ENCODE measurements at regions not wholly inside any gene's neighbourhood (a gene's known extent, or its start where the extent isn't known, plus 50 kb on each side); places are given as distances from the start of the nearest gene placed in this dataset.

GRCh38 chr1:108080448-108080847 lies 115.5 kb upstream of the VAV3 start:
- no peaks in the 10 kb centered on the region for H4K20me1 ChIP-seq (ENCODE audit: insufficient read depth)
- H3K9ac ChIP-seq (ENCODE audit: low read length) = no peak overlapping the region
- no TSS peak for BruUV-seq (replicated peaks)
- TF ChIP-seq, protein P1, sequence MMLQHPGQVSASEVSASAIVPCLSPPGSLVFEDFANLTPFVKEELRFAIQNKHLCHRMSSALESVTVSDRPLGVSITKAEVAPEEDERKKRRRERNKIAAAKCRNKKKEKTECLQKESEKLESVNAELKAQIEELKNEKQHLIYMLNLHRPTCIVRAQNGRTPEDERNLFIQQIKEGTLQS (IDR thresholded peaks at IDR 0.05) = no peak
- no peak for TF ChIP-seq EGR1 (IDR thresholded peaks at IDR 0.05; ENCODE audit: low read depth)
- H2AFZ ChIP-seq (ENCODE audit: low read depth, low read length, poor library complexity, severe bottlenecking) = no peak overlapping the region
- ChIA-PET CTCF (no interaction called here), POLR2A (no interaction called here), RAD21 (ENCODE audit: low non-redundant PET in 1 of 2, low total read pairs in 2 of 2, uncharacterized antibody in 2 of 2, unreplicated experiment in 2 of 2) (no interaction called here)
- H3K9me2 ChIP-seq (ENCODE audit: insufficient read depth) = no peaks in the 10 kb centered on the region
- H3K4me3 ChIP-seq (replicated peaks in 1 of 2; ENCODE audit: low read depth in 1 of 2, low read length in 2 of 2) = no peak overlapping the region
- H3K79me2 ChIP-seq (ENCODE audit: insufficient read depth, low read length) = no peaks in the 10 kb centered on the region
- peaks cover 62% of the 10 kb centered on the region for H3K27me3 ChIP-seq (ENCODE audit: insufficient read depth, low read length)
- no peak for DNase-seq (ENCODE audit: low read depth, low spot score)
- no peaks in the 10 kb centered on the region for H3K36me3 ChIP-seq (ENCODE audit: control insufficient read depth in 1 of 2, insufficient read depth in 2 of 2, low read length in 2 of 2)
- intact Hi-C loops (cut with micrococcal nuclease) = no loop called here
- H3K9me3 ChIP-seq (ENCODE audit: control insufficient read depth in 1 of 2, insufficient read depth in 1 of 2, low read depth in 1 of 2, low read length in 2 of 2) = no peaks in the 10 kb centered on the region
- ATAC-seq = no peak
- no peak overlapping the region for H3K4me2 ChIP-seq (ENCODE audit: low read length)
- no peak overlapping the region for H3K27ac ChIP-seq (ENCODE audit: low read depth, low read length)
- no peaks in the 10 kb centered on the region for H3K4me1 ChIP-seq (ENCODE audit: control insufficient read depth in 1 of 2, insufficient read depth in 2 of 2, low read length in 2 of 2)

DNA sequence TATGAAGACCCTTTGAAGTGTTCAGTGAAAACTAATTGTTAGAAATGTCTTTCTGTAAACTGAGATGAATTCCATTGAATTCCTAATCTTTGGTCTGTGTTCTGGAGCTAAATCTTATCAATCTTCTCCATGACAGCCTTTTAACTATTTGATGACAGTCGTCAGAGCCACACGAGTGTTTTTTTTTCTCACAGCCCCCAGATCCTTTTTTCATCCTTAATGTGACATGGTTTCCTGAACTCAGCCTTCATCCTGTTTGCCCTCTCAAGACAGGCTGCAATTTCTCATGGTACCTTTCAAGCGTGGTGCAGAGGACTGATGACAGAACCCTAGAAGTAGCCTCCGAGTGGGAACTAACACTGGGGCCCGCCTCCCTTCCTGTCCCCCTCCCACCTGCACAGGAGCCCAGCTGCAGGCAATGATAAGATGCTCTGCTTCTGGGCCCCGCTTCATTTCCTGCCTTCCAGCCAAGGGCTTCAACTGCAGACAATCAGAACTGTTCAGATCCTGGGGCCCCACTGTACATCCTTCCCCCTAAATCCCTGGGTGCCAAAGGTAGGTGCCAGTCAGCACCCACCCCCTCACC lies 114.6 kb upstream of the VAV3 start:
- H4K20me1 ChIP-seq (ENCODE audit: insufficient read depth) = no peaks in the 10 kb centered on the region
- no peak overlapping the region for H3K4me3 ChIP-seq (replicated peaks in 1 of 2; ENCODE audit: low read depth in 1 of 2, low read length in 2 of 2)
- no peaks in the 10 kb centered on the region for H3K9me3 ChIP-seq (ENCODE audit: control insufficient read depth in 1 of 2, insufficient read depth in 1 of 2, low read depth in 1 of 2, low read length in 2 of 2)
- no peak overlapping the region for H3K4me2 ChIP-seq (ENCODE audit: low read length)
- no peaks in the 10 kb centered on the region for H3K79me2 ChIP-seq (ENCODE audit: insufficient read depth, low read length)
- no peak for TF ChIP-seq FOSL1 (IDR thresholded peaks at IDR 0.05; ENCODE audit: low read depth)
- TF ChIP-seq, protein P1 (IDR thresholded peaks at IDR 0.05) = no peak
- no peak for TF ChIP-seq EGR1 (IDR thresholded peaks at IDR 0.05; ENCODE audit: low read depth)
- TF ChIP-seq EZH2 (IDR thresholded peaks at IDR 0.05) = no peak
- TF ChIP-seq CBX3 (IDR thresholded peaks at IDR 0.05; ENCODE audit: low read depth) = no peak
- TF ChIP-seq CTCF (IDR thresholded peaks at IDR 0.05 in 2 of 3, conservative IDR thresholded peaks at IDR 0.05 in 1 of 3; ENCODE audit: borderline replicate concordance in 1 of 3, insufficient read depth in 1 of 3, low read depth in 2 of 3, low read length in 2 of 3) = no peak
- TF ChIP-seq MAX (IDR thresholded peaks at IDR 0.05) = no peak
- TF ChIP-seq CEBPB (IDR thresholded peaks at IDR 0.05; ENCODE audit: low read depth) = no peak
- TF ChIP-seq SIN3A (IDR thresholded peaks at IDR 0.05; ENCODE audit: low read depth) = no peak
- TF ChIP-seq, protein P2, sequence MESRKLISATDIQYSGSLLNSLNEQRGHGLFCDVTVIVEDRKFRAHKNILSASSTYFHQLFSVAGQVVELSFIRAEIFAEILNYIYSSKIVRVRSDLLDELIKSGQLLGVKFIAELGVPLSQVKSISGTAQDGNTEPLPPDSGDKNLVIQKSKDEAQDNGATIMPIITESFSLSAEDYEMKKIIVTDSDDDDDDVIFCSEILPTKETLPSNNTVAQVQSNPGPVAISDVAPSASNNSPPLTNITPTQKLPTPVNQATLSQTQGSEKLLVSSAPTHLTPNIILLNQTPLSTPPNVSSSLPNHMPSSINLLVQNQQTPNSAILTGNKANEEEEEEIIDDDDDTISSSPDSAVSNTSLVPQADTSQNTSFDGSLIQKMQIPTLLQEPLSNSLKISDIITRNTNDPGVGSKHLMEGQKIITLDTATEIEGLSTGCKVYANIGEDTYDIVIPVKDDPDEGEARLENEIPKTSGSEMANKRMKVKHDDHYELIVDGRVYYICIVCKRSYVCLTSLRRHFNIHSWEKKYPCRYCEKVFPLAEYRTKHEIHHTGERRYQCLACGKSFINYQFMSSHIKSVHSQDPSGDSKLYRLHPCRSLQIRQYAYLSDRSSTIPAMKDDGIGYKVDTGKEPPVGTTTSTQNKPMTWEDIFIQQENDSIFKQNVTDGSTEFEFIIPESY (IDR thresholded peaks at IDR 0.05; ENCODE audit: extremely low read depth, insufficient replicate concordance, low read length) = no peak
- no peaks in the 10 kb centered on the region for H3K9me2 ChIP-seq (ENCODE audit: insufficient read depth)
- BruUV-seq (replicated peaks) = no TSS peak
- H3K9ac ChIP-seq (ENCODE audit: low read length) = no peak overlapping the region
- H3K36me3 ChIP-seq (ENCODE audit: control insufficient read depth in 1 of 2, insufficient read depth in 2 of 2, low read length in 2 of 2) = no peaks in the 10 kb centered on the region
- no peak for ATAC-seq
- intact Hi-C loops (cut with micrococcal nuclease) = no loop called here
- H3K27ac ChIP-seq (ENCODE audit: low read depth, low read length) = no peak overlapping the region
- H3K27me3 ChIP-seq (ENCODE audit: insufficient read depth, low read length) = peaks cover 55% of the 10 kb centered on the region
- ChIA-PET POLR2A (no interaction called here), RAD21 (ENCODE audit: low non-redundant PET in 1 of 2, low total read pairs in 2 of 2, uncharacterized antibody in 2 of 2, unreplicated experiment in 2 of 2) (no interaction called here), CTCF (no interaction called here)
- H3K4me1 ChIP-seq (ENCODE audit: control insufficient read depth in 1 of 2, insufficient read depth in 2 of 2, low read length in 2 of 2) = no peaks in the 10 kb centered on the region
- DNase-seq (ENCODE audit: low read depth, low spot score) = no peak
- H2AFZ ChIP-seq (ENCODE audit: low read depth, low read length, poor library complexity, severe bottlenecking) = no peak overlapping the region

Measured in HCT116 (cell line).